SK-N-SH (cell line): ENCODE measurements at regions not wholly inside any gene's neighbourhood (a gene's known extent, or its start where the extent isn't known, plus 50 kb on each side); places are given as distances from the start of the nearest gene placed in this dataset.

Experiments used
- EP300 ChIP-seq, 2 experiments: IDR thresholded peaks; 2 replicates each; pipeline versions ENCODE4 v1.4.0 to v1.6.1; 2012; ENCODE audit warnings: borderline replicate concordance in 1 of 2, low read depth in 1 of 2, low read length in 1 of 2
- MXI1 ChIP-seq: IDR thresholded peaks from 2 replicates; pipeline ENCODE4 v1.6.1; 2012; ENCODE audit warnings: mild to moderate bottlenecking, low read depth, low read length, improper control_type of control experiment
- POLR2AphosphoS5 ChIP-seq: IDR thresholded peaks from 2 replicates; pipeline ENCODE4 v1.6.1; 2012; ENCODE audit warnings: low read depth, low read length
- RCOR1 ChIP-seq: fragments of 150-350 bp; IDR thresholded peaks from 2 replicates; pipeline ENCODE4 v1.6.1; 2017; ENCODE audit warnings: antibody characterized with exemption, low read length
- RFX5 ChIP-seq: IDR thresholded peaks from 2 replicates; pipeline ENCODE4 v1.6.1; 2012; ENCODE audit warnings: mild to moderate bottlenecking, improper control_type of control experiment, low read length
- RXRA ChIP-seq: IDR thresholded peaks from 2 replicates; pipeline ENCODE4 v1.4.0; 2012; ENCODE audit warnings: low read depth, mild to moderate bottlenecking, borderline replicate concordance
- YY1 ChIP-seq: IDR thresholded peaks from 2 replicates; pipeline ENCODE4 v1.4.0; 2012; ENCODE audit warnings: low read depth, mild to moderate bottlenecking
- TF ChIP-seq, protein P1 (sequence below): fragments of 200-600 bp; sonication (generic); IDR thresholded peaks from 2 replicates; pipeline ENCODE4 v1.6.1; 2017; ENCODE audit warnings: antibody characterized with exemption, mild to moderate bottlenecking, moderate library complexity
- TF ChIP-seq, protein P2 (sequence below): IDR thresholded peaks from 2 replicates; pipeline ENCODE4 v1.4.0; 2012; ENCODE audit warnings: low read depth, borderline replicate concordance

DNA sequence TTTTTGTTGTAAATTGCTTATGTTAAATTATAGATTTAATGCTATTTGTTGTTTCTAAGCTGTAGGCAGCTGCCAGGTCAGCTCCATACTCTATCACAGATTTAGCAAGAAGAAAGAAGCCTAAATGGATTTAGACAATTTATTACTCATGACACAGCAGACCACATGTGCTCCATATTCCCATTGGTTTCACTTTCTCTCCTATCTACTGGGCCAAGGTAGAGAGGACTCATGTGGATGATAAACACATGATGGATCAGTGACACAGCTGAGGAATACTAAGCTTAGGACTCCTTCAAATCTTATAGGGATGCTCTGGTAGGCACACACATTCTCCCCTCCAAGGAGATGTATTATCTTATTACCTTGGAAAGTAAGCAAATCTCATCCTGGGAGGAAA, 553.0 kb upstream of the ADGRB3 start:
- TF ChIP-seq RCOR1 (no peak), MXI1 (no peak), EP300 (IDR thresholded peaks at IDR 0.05; ENCODE audit: borderline replicate concordance in 1 of 2, low read depth in 1 of 2, low read length in 1 of 2) (no peak), RXRA (no peak), POLR2AphosphoS5 (no peak), RFX5 (no peak), YY1 (no peak)
- TF ChIP-seq, protein P1, sequence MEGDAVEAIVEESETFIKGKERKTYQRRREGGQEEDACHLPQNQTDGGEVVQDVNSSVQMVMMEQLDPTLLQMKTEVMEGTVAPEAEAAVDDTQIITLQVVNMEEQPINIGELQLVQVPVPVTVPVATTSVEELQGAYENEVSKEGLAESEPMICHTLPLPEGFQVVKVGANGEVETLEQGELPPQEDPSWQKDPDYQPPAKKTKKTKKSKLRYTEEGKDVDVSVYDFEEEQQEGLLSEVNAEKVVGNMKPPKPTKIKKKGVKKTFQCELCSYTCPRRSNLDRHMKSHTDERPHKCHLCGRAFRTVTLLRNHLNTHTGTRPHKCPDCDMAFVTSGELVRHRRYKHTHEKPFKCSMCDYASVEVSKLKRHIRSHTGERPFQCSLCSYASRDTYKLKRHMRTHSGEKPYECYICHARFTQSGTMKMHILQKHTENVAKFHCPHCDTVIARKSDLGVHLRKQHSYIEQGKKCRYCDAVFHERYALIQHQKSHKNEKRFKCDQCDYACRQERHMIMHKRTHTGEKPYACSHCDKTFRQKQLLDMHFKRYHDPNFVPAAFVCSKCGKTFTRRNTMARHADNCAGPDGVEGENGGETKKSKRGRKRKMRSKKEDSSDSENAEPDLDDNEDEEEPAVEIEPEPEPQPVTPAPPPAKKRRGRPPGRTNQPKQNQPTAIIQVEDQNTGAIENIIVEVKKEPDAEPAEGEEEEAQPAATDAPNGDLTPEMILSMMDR, result no peak
- TF ChIP-seq, protein P2, sequence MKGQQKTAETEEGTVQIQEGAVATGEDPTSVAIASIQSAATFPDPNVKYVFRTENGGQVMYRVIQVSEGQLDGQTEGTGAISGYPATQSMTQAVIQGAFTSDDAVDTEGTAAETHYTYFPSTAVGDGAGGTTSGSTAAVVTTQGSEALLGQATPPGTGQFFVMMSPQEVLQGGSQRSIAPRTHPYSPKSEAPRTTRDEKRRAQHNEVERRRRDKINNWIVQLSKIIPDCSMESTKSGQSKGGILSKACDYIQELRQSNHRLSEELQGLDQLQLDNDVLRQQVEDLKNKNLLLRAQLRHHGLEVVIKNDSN, result no peak
